ENCODE measurements at regions not wholly inside any gene's neighbourhood (a gene's known extent, or its start where the extent isn't known, plus 50 kb on each side); places are given as distances from the start of the nearest gene placed in this dataset.

- DNase-seq (ENCODE audit: low read depth) = peak; percentile 40
- no peak overlapping the region for H3K4me3 ChIP-seq (ENCODE audit: low read depth, low read length)
- in situ Hi-C loops (cut with HindIII; ENCODE audit: low sequenced_read_pairs) = no loop called here
- TF ChIP-seq CTCF (IDR thresholded peaks at IDR 0.05; ENCODE audit: low read depth, low read length, missing control alignments) = no peak
These were observed 136.3 kb upstream of the CSNK1A1L start for GRCh38 chr13:37241786-37242185.

DNA sequence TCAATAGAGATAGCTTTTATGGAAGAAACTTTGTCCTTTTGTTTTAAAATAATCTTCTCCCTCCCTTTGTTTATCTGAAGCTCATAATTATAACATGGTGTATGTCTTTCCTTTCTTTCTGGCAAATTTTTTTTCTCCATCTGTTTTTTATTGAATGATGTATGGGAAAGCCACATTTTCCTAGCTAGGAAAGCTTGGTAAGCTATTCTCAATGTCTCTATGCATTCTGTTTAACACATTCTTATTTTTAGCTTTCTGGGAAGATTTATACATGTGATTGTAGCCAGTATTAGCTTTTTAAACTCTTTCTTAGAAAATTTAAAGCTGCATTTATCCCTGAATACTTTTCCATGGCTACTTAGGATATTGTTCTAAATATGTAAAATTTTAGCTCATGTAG is 124.9 kb upstream of the CSNK1A1L start:
- DNase-seq (ENCODE audit: low read depth) = no peak
- no peak overlapping the region for H3K4me3 ChIP-seq (ENCODE audit: low read depth, low read length)
- no peak for TF ChIP-seq CTCF (IDR thresholded peaks at IDR 0.05; ENCODE audit: low read depth, low read length, missing control alignments)
- in situ Hi-C loops (cut with HindIII; ENCODE audit: low sequenced_read_pairs) = no loop called here

- in situ Hi-C loops (cut with HindIII; ENCODE audit: low sequenced_read_pairs) = no loop called here
- no peak for TF ChIP-seq CTCF (IDR thresholded peaks at IDR 0.05; ENCODE audit: low read depth, low read length, missing control alignments)
These were observed 124.5 kb upstream of the CSNK1A1L start for GRCh38 chr13:37229931-37230330.

DNA sequence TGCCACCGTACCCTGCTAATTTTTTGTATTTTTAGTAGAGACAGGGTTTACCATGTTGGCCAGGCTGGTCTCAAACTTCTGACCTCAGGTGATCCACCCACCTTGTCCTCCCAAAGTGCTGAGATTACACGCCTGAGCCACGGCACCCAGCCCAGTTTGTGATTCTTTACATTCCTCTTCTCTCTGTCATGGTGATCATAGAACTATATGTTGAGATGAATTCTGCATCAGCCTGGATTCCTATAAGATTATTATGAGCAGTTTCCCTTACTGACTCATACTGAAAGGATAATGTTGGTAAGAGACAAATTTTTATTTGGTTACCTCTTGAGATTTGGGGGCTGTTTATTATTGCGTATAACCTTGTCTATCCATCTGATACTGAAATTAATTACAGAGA is 121.5 kb upstream of the CSNK1A1L start:
- no peak for TF ChIP-seq CTCF (IDR thresholded peaks at IDR 0.05; ENCODE audit: low read depth, low read length, missing control alignments)
- in situ Hi-C loops (cut with HindIII; ENCODE audit: low sequenced_read_pairs) = no loop called here
- no peak overlapping the region for H3K4me3 ChIP-seq (ENCODE audit: low read depth, low read length)
- no peak for DNase-seq (ENCODE audit: low read depth)

More at GRCh38 chr13:37229931-37230330, 124.5 kb upstream of the CSNK1A1L start:
- no peak for DNase-seq (ENCODE audit: low read depth)
- no peak overlapping the region for H3K4me3 ChIP-seq (ENCODE audit: low read depth, low read length)

DNA sequence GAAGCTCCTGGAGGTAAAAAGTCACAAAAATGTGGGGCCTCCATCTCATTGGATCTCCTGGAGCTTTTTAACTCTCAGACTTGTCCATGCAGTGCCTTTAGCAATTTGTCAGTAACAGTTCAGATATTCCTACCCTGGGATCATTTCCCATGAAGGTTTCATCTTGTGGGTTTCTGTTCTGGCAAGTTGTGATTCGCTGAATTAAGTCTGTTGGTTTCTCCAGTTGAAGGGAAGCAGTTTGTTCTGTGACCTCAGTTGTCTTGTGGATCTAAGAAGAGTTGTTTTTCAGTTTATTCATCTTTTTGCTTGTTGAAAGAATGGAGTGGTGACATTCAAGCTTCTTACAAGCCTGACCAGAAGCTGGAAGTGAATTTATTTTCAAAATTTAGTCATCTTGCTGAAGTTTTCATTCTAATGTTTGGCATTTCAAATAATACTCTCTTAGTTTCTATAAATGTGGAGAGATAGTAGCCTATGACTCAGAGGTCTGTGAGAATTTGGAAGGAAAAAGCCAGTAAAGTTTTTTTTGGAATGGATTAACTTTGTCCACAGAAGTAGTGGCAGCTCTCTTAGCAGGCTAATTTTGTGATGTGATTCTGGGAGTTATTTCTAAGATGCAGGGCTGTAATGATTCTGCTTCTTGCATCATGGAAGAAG is 120.1 kb upstream of the CSNK1A1L start:
- in situ Hi-C loops (cut with HindIII; ENCODE audit: low sequenced_read_pairs) = no loop called here
- DNase-seq (ENCODE audit: low read depth) = peak; percentile 36
- H3K4me3 ChIP-seq (ENCODE audit: low read depth, low read length) = no peak overlapping the region
- TF ChIP-seq CTCF (IDR thresholded peaks at IDR 0.05; ENCODE audit: low read depth, low read length, missing control alignments) = no peak

DNA sequence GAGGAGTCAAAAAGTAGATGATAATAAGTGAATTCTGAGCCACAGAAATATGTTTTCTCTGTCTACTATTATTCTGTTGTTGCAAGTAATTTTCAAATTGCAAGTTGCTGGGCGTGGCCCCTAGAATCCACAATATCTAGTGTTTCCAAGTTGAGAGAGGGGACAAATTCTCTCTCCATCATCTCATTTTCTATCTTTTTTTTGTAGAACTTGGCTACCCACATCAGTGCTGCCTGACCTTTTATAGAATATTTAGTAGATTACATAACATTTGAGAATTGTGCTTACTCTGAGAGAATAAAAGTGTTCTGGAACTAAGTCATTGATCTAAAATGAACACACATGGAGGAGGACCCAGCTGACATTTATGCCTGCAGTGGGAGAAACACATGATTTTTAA is 110.9 kb upstream of the CSNK1A1L start:
- H3K4me3 ChIP-seq (ENCODE audit: low read depth, low read length) = no peak overlapping the region
- DNase-seq (ENCODE audit: low read depth) = no peak
- in situ Hi-C loops (cut with HindIII; ENCODE audit: low sequenced_read_pairs) = no loop called here
- TF ChIP-seq CTCF (IDR thresholded peaks at IDR 0.05; ENCODE audit: low read depth, low read length, missing control alignments) = no peak
